OCI-LY7 (cell line): ENCODE measurements at regions not wholly inside any gene's neighbourhood (a gene's known extent, or its start where the extent isn't known, plus 50 kb on each side); places are given as distances from the start of the nearest gene placed in this dataset.
"Not testable (repeated sequence)": the region's sequence is repeated elsewhere in the genome, so short reads cannot be mapped to it uniquely, and the experiment has no call there.

Experiments used
- BruUV-seq: library from RNA; stranded (reverse); fragments of 400-500 nt; replicated peaks from 2 replicates; lab custom pipeline; 2021; lab: Mats Ljungman, UMichigan
- CTCF ChIA-PET: fragments of 300-600 bp; sonication (Branson Sonifier 250); formaldehyde crosslinking; loops from one replicate; lab custom pipeline; 2022; ENCODE audit warnings: antibody characterized with exemption; ENCODE audit not compliant: unreplicated experiment; lab: Charles Lee
- POLR2A ChIA-PET: fragments of 300-600 bp; sonication (Branson Sonifier 250); formaldehyde crosslinking; loops from one replicate; lab custom pipeline; 2022; ENCODE audit warnings: antibody characterized with exemption; lab: Charles Lee
- DNase-seq: peaks from one replicate; pipeline ENCODE4 v3.0.0-alpha.2; 2015; ENCODE audit warnings: low spot score
- H2AFZ ChIP-seq: fragments of 200-600 bp; sonication (generic), shearing (Covaris generic); 2 replicates; pipeline ENCODE4 v1.6.1; 2014; ENCODE audit warnings: mild to moderate bottlenecking, antibody characterized with exemption, low read length, moderate library complexity
- H3K27ac ChIP-seq: fragments of 200-600 bp; sonication (generic); 2 replicates; pipeline ENCODE4 v1.5.1; 2014; ENCODE audit warnings: mixed run types, low read depth, mild to moderate bottlenecking, moderate library complexity, low read length, inconsistent platforms; ENCODE audit not compliant: poor library complexity, severe bottlenecking
- H3K36me3 ChIP-seq: fragments of 200-600 bp; sonication (generic); 2 replicates; pipeline ENCODE4 v1.6.1; 2014; ENCODE audit warnings: mild to moderate bottlenecking, antibody characterized with exemption, low read length, moderate library complexity, mixed read lengths; ENCODE audit not compliant: insufficient read depth
- H3K4me1 ChIP-seq: fragments of 200-600 bp; sonication (generic); 2 replicates; pipeline ENCODE4 v1.5.1; 2014; ENCODE audit warnings: mild to moderate bottlenecking, low read length; ENCODE audit not compliant: insufficient read depth, poor library complexity, severe bottlenecking
- H3K4me2 ChIP-seq: fragments of 200-600 bp; sonication (generic); 2 replicates; pipeline ENCODE4 v1.6.1; 2014; ENCODE audit warnings: mild to moderate bottlenecking, low read length
- H3K4me3 ChIP-seq: fragments of 200-600 bp; sonication (generic); 2 replicates; pipeline ENCODE4 v1.5.1; 2014; ENCODE audit warnings: mild to moderate bottlenecking, low read depth, low read length; ENCODE audit not compliant: poor library complexity, severe bottlenecking
- H3K79me2 ChIP-seq: fragments of 200-600 bp; sonication (generic); 2 replicates; pipeline ENCODE4 v1.6.1; 2016; ENCODE audit warnings: low read depth, mild to moderate bottlenecking, low read length, moderate library complexity, mixed read lengths; ENCODE audit not compliant: insufficient read depth
- H3K9me2 ChIP-seq: fragments of 200-600 bp; sonication (generic); 2 replicates; pipeline ENCODE4 v1.6.1; 2016; ENCODE audit warnings: mild to moderate bottlenecking, low read length, mixed read lengths; ENCODE audit not compliant: insufficient read depth
- H3K9me3 ChIP-seq: fragments of 200-600 bp; sonication (generic); 2 replicates; pipeline ENCODE4 v1.6.1; 2014; ENCODE audit warnings: mild to moderate bottlenecking, mixed run types, low read length, mixed read lengths
- H4K20me1 ChIP-seq: fragments of 200-600 bp; sonication (generic); 2 replicates; pipeline ENCODE4 v1.6.1; 2014; ENCODE audit warnings: mild to moderate bottlenecking, antibody characterized with exemption, low read length, moderate library complexity, mixed read lengths; ENCODE audit not compliant: insufficient read depth
- EZH2phosphoT487 ChIP-seq: fragments of 200-600 bp; sonication (generic); IDR thresholded peaks from 2 replicates; pipeline ENCODE4 v1.6.1; 2018; ENCODE audit warnings: low read depth, borderline replicate concordance, mild to moderate bottlenecking, mixed run types, antibody characterized with exemption, low read length, moderate library complexity, mixed read lengths
- intact Hi-C: fragments of 100-400 bp; cut with micrococcal nuclease; formaldehyde crosslinking; loops from one replicate; pipeline ENCODE4 v1.10.0; 2022; ENCODE audit not compliant: unreplicated experiment
- TF ChIP-seq, protein P1 (sequence below): fragments of 200-600 bp; sonication (generic); conservative IDR thresholded peaks from 2 replicates; pipeline ENCODE4 v1.5.1; 2014; ENCODE audit warnings: mild to moderate bottlenecking, antibody characterized with exemption, low read length, moderate library complexity, mixed read lengths

DNA sequence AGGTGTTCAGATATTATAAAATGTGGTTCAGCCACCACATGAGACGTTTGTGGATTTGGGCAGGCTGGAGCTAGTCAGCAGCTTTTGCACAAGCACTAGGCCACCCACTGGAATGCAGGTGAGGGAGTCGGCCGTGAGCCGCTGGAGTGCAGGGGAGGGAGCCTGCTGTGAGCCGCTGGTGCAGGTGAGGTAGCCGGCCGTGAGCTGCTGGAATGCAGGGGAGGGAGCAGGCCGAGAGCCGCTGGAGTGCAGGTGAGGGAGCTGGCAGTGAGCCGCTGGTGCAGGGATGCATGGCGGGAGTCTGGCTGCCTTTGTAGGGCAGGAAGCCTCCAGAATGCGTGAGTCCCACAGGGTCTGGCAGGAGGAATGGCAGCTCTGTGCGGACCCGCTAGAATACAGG lies 1907.6 kb upstream of the DEFB115 start:
- CTCF ChIA-PET, result no interaction called here

DNA sequence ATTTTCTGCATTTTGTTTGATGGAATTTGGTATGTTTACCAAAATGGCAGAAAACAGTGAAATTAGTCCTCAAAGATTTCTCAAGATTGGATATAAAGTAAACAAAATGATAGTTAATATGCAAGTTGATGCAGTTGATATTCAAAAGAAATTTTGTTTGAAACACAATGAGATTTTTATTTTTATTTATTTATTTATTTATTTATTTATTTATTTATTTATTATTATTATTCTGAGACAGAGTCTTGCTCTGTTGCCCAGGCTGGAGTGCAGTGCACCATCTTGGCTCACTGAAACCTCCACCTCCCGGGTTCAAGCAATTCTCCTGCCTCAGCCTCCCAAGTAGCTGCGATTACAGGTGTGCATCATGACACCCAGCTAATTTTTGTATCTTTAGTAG lies 1881.5 kb upstream of the DEFB115 start:
- H3K79me2 ChIP-seq, CTCF ChIA-PET, BruUV-seq, H3K4me2 ChIP-seq, H3K9me2 ChIP-seq, H3K27ac ChIP-seq, POLR2A ChIA-PET, H3K4me1 ChIP-seq, H4K20me1 ChIP-seq, H3K9me3 ChIP-seq, H2AFZ ChIP-seq, DNase-seq, H3K36me3 ChIP-seq, H3K4me3 ChIP-seq, intact Hi-C loops: not testable (repeated sequence)

More for the DNA sequence above, 1907.6 kb upstream of the DEFB115 start:
- Histone ChIP-seq H2AFZ (no peak overlapping the region), H3K9me2 (no peaks in the 10 kb centered on the region), H3K4me1 (no peaks in the 10 kb centered on the region), H3K4me3 (no peak overlapping the region), H3K9me3 (no peaks in the 10 kb centered on the region), H3K4me2 (no peak overlapping the region), H3K27ac (no peak overlapping the region), H4K20me1 (no peaks in the 10 kb centered on the region), H3K79me2 (no peaks in the 10 kb centered on the region), H3K36me3 (no peaks in the 10 kb centered on the region)
- no peak for DNase-seq
- intact Hi-C loops, result no loop called here
- POLR2A ChIA-PET, result no interaction called here
- BruUV-seq, result no TSS peak
- TF ChIP-seq, protein P1, sequence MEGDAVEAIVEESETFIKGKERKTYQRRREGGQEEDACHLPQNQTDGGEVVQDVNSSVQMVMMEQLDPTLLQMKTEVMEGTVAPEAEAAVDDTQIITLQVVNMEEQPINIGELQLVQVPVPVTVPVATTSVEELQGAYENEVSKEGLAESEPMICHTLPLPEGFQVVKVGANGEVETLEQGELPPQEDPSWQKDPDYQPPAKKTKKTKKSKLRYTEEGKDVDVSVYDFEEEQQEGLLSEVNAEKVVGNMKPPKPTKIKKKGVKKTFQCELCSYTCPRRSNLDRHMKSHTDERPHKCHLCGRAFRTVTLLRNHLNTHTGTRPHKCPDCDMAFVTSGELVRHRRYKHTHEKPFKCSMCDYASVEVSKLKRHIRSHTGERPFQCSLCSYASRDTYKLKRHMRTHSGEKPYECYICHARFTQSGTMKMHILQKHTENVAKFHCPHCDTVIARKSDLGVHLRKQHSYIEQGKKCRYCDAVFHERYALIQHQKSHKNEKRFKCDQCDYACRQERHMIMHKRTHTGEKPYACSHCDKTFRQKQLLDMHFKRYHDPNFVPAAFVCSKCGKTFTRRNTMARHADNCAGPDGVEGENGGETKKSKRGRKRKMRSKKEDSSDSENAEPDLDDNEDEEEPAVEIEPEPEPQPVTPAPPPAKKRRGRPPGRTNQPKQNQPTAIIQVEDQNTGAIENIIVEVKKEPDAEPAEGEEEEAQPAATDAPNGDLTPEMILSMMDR, result no peak
- TF ChIP-seq EZH2phosphoT487, result no peak

DNA sequence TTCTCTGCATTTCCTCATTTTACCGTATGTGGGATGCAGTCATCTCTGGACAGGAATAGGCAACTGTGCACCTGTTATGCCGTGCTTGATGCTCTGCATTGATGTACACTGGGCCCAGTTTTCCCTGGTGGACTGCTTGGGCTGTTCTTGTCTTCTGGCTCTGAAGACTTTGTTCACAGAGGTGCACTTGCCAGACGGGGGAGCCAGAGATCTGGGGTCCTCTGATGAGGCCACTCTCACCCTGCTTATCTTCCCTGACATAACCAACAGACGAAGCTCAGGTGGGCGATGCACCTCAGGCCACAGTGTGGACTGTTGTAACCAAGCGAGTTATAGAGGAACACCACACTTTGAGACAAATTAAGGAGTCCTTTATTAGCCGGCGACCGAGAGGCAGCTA lies 1864.6 kb upstream of the DEFB115 start:
- H3K36me3 ChIP-seq, H3K9me3 ChIP-seq, H4K20me1 ChIP-seq, H3K79me2 ChIP-seq, DNase-seq, H3K4me2 ChIP-seq, H3K4me1 ChIP-seq, H3K27ac ChIP-seq, H3K4me3 ChIP-seq, H3K9me2 ChIP-seq, intact Hi-C loops, H2AFZ ChIP-seq, POLR2A ChIA-PET, CTCF ChIA-PET, BruUV-seq: not testable (repeated sequence)

DNA sequence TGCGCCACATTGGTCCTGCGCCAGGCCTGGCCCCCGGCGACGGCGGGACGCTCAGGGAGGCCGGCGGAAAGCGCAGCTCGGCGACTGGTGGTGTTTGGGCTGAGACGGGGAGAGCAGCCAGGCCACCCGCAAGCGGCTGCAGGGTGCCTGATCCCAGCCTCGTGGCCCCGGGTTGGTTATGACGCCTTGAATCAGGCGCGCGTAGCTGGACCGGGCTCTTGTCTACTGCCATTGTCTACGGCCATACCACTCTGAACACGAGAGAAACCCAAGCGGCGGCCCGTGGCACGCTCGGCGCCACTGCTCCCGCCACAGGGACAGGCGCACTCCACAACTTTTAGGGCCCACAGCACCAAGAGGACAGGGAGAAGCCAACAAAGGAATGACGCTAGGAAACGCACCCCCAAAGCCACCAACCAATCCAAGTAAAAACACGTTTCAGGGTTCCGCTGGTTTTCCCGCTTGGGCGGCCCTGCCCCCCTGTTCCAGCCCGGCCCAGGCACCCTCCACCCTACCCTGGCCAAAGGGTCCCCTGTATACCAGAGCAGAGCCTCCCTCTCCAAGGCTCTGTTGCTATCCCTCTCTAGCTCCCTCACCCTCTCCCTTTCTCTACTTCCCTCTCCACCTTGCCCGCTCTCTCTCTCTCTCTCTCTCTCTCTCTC lies 1849.3 kb upstream of the DEFB115 start:
- BruUV-seq, result no TSS peak
- intact Hi-C loops, result no loop called here
- CTCF ChIA-PET, result no interaction called here

DNA sequence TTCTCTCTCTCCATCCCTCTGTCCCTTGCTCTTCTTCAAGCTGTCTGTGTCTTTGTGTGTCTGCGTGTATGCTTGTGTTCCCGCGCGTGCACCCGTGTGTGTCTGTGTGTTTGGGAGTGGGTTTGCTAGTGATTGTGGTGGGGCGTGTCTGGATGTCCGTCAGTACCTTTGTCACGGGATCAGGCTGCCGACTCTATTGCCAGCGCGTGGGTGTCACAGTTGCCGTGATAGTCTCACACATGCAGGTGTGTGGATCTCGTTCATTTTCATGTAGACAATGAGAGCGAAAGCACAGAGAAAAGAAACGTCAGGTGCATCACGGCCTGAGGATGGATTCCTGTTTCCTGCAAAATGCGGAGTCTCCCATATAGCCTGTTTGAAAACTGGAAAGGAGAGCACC lies 1848.8 kb upstream of the DEFB115 start:
- H3K79me2 ChIP-seq, intact Hi-C loops, POLR2A ChIA-PET, H3K9me3 ChIP-seq, H3K27ac ChIP-seq, H3K4me2 ChIP-seq, CTCF ChIA-PET, H3K4me3 ChIP-seq, H3K36me3 ChIP-seq, H3K4me1 ChIP-seq, H3K9me2 ChIP-seq, H4K20me1 ChIP-seq, DNase-seq, BruUV-seq, H2AFZ ChIP-seq: not testable (repeated sequence)

More for the DNA sequence above, 1849.3 kb upstream of the DEFB115 start:
- Histone ChIP-seq H2AFZ (no peak overlapping the region), H3K27ac (no peak overlapping the region), H3K4me2 (no peak overlapping the region), H3K36me3 (no peaks in the 10 kb centered on the region), H3K79me2 (no peaks in the 10 kb centered on the region), H3K4me1 (no peaks in the 10 kb centered on the region), H3K9me2 (no peaks in the 10 kb centered on the region), H4K20me1 (no peaks in the 10 kb centered on the region), H3K4me3 (no peak overlapping the region), H3K9me3 (no peaks in the 10 kb centered on the region)
- DNase-seq, result no peak
- no peak for TF ChIP-seq EZH2phosphoT487
- TF ChIP-seq, protein P1, result no peak
- POLR2A ChIA-PET, result no interaction called here
